GM23338 (cell line): ENCODE measurements at regions not wholly inside any gene's neighbourhood (a gene's known extent, or its start where the extent isn't known, plus 50 kb on each side); places are given as distances from the start of the nearest gene placed in this dataset.

Experiments
- CTCF ChIP-seq, 2 experiments: fragments of 200-600 bp in 1 of 2; sonication (generic) in 1 of 2; conservative IDR thresholded peaks; 2 replicates each; pipeline versions ENCODE4 v1.5.1 to v1.6.1; 2016 to 2017; ENCODE audit warnings: antibody characterized with exemption in 2 of 2, low read depth in 2 of 2, mild to moderate bottlenecking in 2 of 2, moderate library complexity in 1 of 2
- ETS1 ChIP-seq: IDR thresholded peaks from 2 replicates; pipeline ENCODE4 v1.6.1; 2016; ENCODE audit warnings: antibody characterized with exemption
- EZH2 ChIP-seq: fragments of 200-600 bp; sonication (generic); IDR thresholded peaks from one replicate; pipeline ENCODE4 v1.8.0; 2017; ENCODE audit warnings: antibody characterized with exemption, mild to moderate bottlenecking, low read depth; ENCODE audit not compliant: unreplicated experiment
- EZH2phosphoT487 ChIP-seq: fragments of 200-600 bp; sonication (generic); IDR thresholded peaks from one replicate; pipeline ENCODE4 v1.8.1; 2018; ENCODE audit warnings: antibody characterized with exemption; ENCODE audit not compliant: unreplicated experiment
- POLR2AphosphoS5 ChIP-seq: IDR thresholded peaks from 2 replicates; pipeline ENCODE4 v1.6.1; 2016; ENCODE audit warnings: antibody characterized with exemption, low read depth
- REST ChIP-seq: IDR thresholded peaks from one replicate; pipeline ENCODE4 v1.6.1; 2018; ENCODE audit warnings: antibody characterized with exemption; ENCODE audit not compliant: unreplicated experiment

- no peak for TF ChIP-seq REST
- no peak for TF ChIP-seq CTCF (conservative IDR thresholded peaks at IDR 0.05; ENCODE audit: low read depth in 2 of 2)
- TF ChIP-seq POLR2AphosphoS5, result no peak
- no peak for TF ChIP-seq EZH2phosphoT487
- no peak for TF ChIP-seq ETS1
- no peak for TF ChIP-seq EZH2
Observed at GRCh38 chr2:199189229-199189628, 268.5 kb downstream of the SATB2 start.
